NT2/D1 (cell line): ENCODE measurements at regions not wholly inside any gene's neighbourhood (a gene's known extent, or its start where the extent isn't known, plus 50 kb on each side); places are given as distances from the start of the nearest gene placed in this dataset.

Experiments
- SUZ12 ChIP-seq: IDR thresholded peaks from 2 replicates; pipeline ENCODE4 v1.6.1; 2011; ENCODE audit not compliant: insufficient read length, insufficient read depth; ENCODE audit errors: extremely low read depth
- YY1 ChIP-seq: IDR thresholded peaks from 2 replicates; pipeline ENCODE4 v1.6.1; 2011; ENCODE audit not compliant: insufficient read length, insufficient read depth

GRCh38 chr13:30841154-30841553 is 64.9 kb upstream of the MEDAG start:
- no peak for TF ChIP-seq YY1
- TF ChIP-seq SUZ12: no peak
